Mesendoderm (in vitro differentiated cells): ENCODE measurements at regions not wholly inside any gene's neighbourhood (a gene's known extent, or its start where the extent isn't known, plus 50 kb on each side); places are given as distances from the start of the nearest gene placed in this dataset.

Source experiments
- DNase-seq: peaks from one replicate; pipeline ENCODE4 v3.0.0; 2013
- H2AK5ac ChIP-seq: 2 replicates; pipeline ENCODE4 v1.6.1; 2013; ENCODE audit warnings: low read length, inconsistent platforms
- H2BK120ac ChIP-seq: 2 replicates; pipeline ENCODE4 v1.6.1; 2013; ENCODE audit warnings: low read depth, mild to moderate bottlenecking, low read length, moderate library complexity, mixed read lengths
- H2BK15ac ChIP-seq: replicated peaks from 2 replicates; pipeline ENCODE4 v1.6.1; 2013; ENCODE audit warnings: low read depth, mild to moderate bottlenecking, moderate library complexity
- H2BK5ac ChIP-seq: 2 replicates; pipeline ENCODE4 v1.6.1; 2013; ENCODE audit warnings: low read length, inconsistent platforms
- H3K18ac ChIP-seq: 2 replicates; pipeline ENCODE4 v1.6.1; 2013; ENCODE audit warnings: mild to moderate bottlenecking, low read length, mixed read lengths
- H3K23ac ChIP-seq: one replicate; pipeline ENCODE4 v1.6.1; 2013; ENCODE audit warnings: low read length
- H3K27ac ChIP-seq: 2 replicates; pipeline ENCODE4 v1.5.1; 2013; ENCODE audit warnings: low read depth, mild to moderate bottlenecking, inconsistent platforms, low read length, moderate library complexity
- H3K27me3 ChIP-seq: 2 replicates; pipeline ENCODE4 v1.6.1; 2013; ENCODE audit warnings: low read length, control low read depth, mild to moderate bottlenecking, inconsistent platforms; ENCODE audit not compliant: insufficient read depth, poor library complexity
- H3K36me3 ChIP-seq: 2 replicates; pipeline ENCODE4 v1.6.1; 2013; ENCODE audit warnings: low read length, inconsistent platforms; ENCODE audit not compliant: control insufficient read depth, insufficient read depth
- H3K4ac ChIP-seq: one replicate; pipeline ENCODE4 v1.6.1; 2013; ENCODE audit warnings: low read depth, mild to moderate bottlenecking, low read length, moderate library complexity
- H3K4me1 ChIP-seq: 2 replicates; pipeline ENCODE4 v1.6.1; 2013; ENCODE audit warnings: low read depth, low read length, inconsistent platforms; ENCODE audit not compliant: control insufficient read depth
- H3K4me2 ChIP-seq: 2 replicates; pipeline ENCODE4 v1.6.1; 2013; ENCODE audit warnings: low read length
- H3K4me3 ChIP-seq: 2 replicates; pipeline ENCODE4 v1.5.1; 2013; ENCODE audit warnings: mild to moderate bottlenecking, low read length
- H3K56ac ChIP-seq: one replicate; pipeline ENCODE4 v1.6.1; 2013; ENCODE audit warnings: low read length
- H3K79me1 ChIP-seq: 2 replicates; pipeline ENCODE4 v1.6.1; 2013; ENCODE audit warnings: low read length, inconsistent platforms
- H3K79me2 ChIP-seq: 2 replicates; pipeline ENCODE4 v1.6.1; 2013; ENCODE audit warnings: mild to moderate bottlenecking, low read length; ENCODE audit not compliant: control insufficient read depth, insufficient read depth
- H3K9ac ChIP-seq: 2 replicates; pipeline ENCODE4 v1.6.1; 2013; ENCODE audit warnings: low read length, inconsistent platforms
- H4K5ac ChIP-seq: one replicate; pipeline ENCODE4 v1.6.1; 2013; ENCODE audit warnings: low read length
- H4K8ac ChIP-seq: one replicate; pipeline ENCODE4 v1.6.1; 2013; ENCODE audit warnings: low read depth, mild to moderate bottlenecking, control low read depth, low read length, moderate library complexity
- WGBS: extraction: QIAGEN DNeasy Blood & Tissue Kit; methylation state at CpG from one replicate; pipeline ENCODE4 v1.1.7; 2013; ENCODE audit warnings: low lambda C conversion rate, missing lambda C conversion rate; ENCODE audit not compliant: insufficient coverage; ENCODE audit errors: extremely low coverage; 5-methylcytosine and 5-hydroxymethylcytosine counted together

GRCh38 chr5:8396756-8397155, 527.8 kb downstream of the MTRR start:
- Histone ChIP-seq H2AK5ac (no peak overlapping the region), H3K18ac (no peak overlapping the region), H3K23ac (no peak overlapping the region), H4K5ac (no peak overlapping the region), H2BK5ac (no peak overlapping the region), H3K4me3 (no peak overlapping the region), H3K36me3 (no peaks in the 10 kb centered on the region), H3K9ac (no peak overlapping the region), H3K79me2 (no peaks in the 10 kb centered on the region), H2BK120ac (no peak overlapping the region), H3K4me2 (no peak overlapping the region), H3K4me1 (no peaks in the 10 kb centered on the region), H3K56ac (no peak overlapping the region), H3K79me1 (no peaks in the 10 kb centered on the region), H2BK15ac (no peak overlapping the region), H3K4ac (no peak overlapping the region), H3K27me3 (no peaks in the 10 kb centered on the region), H3K27ac (no peak overlapping the region), H4K8ac (no peak overlapping the region)
- WGBS, result no CpG with 5 or more reads among the region's 2 CpGs
- no peak for DNase-seq

- no peak overlapping the region for H3K4me3 ChIP-seq
- no peak overlapping the region for H3K18ac ChIP-seq
- H2BK5ac ChIP-seq, result no peak overlapping the region
- H3K23ac ChIP-seq, result no peak overlapping the region
- H3K36me3 ChIP-seq, result no peaks in the 10 kb centered on the region
- H3K4ac ChIP-seq, result no peak overlapping the region
- no peaks in the 10 kb centered on the region for H3K79me2 ChIP-seq
- no peak overlapping the region for H3K4me2 ChIP-seq
- no peak overlapping the region for H3K56ac ChIP-seq
- H2BK120ac ChIP-seq, result no peak overlapping the region
- H2AK5ac ChIP-seq, result no peak overlapping the region
- no peak overlapping the region for H4K5ac ChIP-seq
- no peaks in the 10 kb centered on the region for H3K27me3 ChIP-seq
- no peak overlapping the region for H2BK15ac ChIP-seq
- no peaks in the 10 kb centered on the region for H3K79me1 ChIP-seq
- WGBS, result no CpG with 5 or more reads among the region's 4 CpGs
- DNase-seq, result no peak
- H3K4me1 ChIP-seq, result no peaks in the 10 kb centered on the region
- H3K27ac ChIP-seq, result no peak overlapping the region
- no peak overlapping the region for H3K9ac ChIP-seq
- H4K8ac ChIP-seq, result no peak overlapping the region
Measured at GRCh38 chr5:8399471-8399870, 530.5 kb downstream of the MTRR start.

GRCh38 chr5:8408258-8408657, 539.3 kb downstream of the MTRR start:
- Histone ChIP-seq H3K4me1 (no peaks in the 10 kb centered on the region), H3K4me3 (no peak overlapping the region), H2BK120ac (no peak overlapping the region), H3K27me3 (no peaks in the 10 kb centered on the region), H3K27ac (no peak overlapping the region), H3K36me3 (no peaks in the 10 kb centered on the region), H3K18ac (no peak overlapping the region), H4K5ac (no peak overlapping the region), H3K79me2 (no peaks in the 10 kb centered on the region), H3K4ac (no peak overlapping the region), H2BK15ac (no peak overlapping the region), H3K79me1 (no peaks in the 10 kb centered on the region), H3K9ac (no peak overlapping the region), H2AK5ac (no peak overlapping the region), H3K4me2 (no peak overlapping the region), H3K23ac (no peak overlapping the region), H3K56ac (no peak overlapping the region), H4K8ac (no peak overlapping the region), H2BK5ac (no peak overlapping the region)
- no CpG with 5 or more reads among the region's 2 CpGs for WGBS
- DNase-seq, result no peak

- no CpG with 5 or more reads among the region's 4 CpGs for WGBS
- no peaks in the 10 kb centered on the region for H3K36me3 ChIP-seq
Measured at GRCh38 chr5:8410618-8411017, 541.7 kb downstream of the MTRR start.

GRCh38 chr5:8413975-8414374, 545.0 kb downstream of the MTRR start:
- H3K4ac ChIP-seq, result no peak overlapping the region
- H3K4me2 ChIP-seq, result no peak overlapping the region
- no peaks in the 10 kb centered on the region for H3K36me3 ChIP-seq
- H2BK15ac ChIP-seq, result no peak overlapping the region
- H3K23ac ChIP-seq, result no peak overlapping the region
- no peak for DNase-seq
- H3K56ac ChIP-seq, result no peak overlapping the region
- no peaks in the 10 kb centered on the region for H3K79me2 ChIP-seq
- no peaks in the 10 kb centered on the region for H3K79me1 ChIP-seq
- no peak overlapping the region for H3K4me3 ChIP-seq
- H2AK5ac ChIP-seq, result no peak overlapping the region
- H2BK120ac ChIP-seq, result no peak overlapping the region
- H3K4me1 ChIP-seq, result no peaks in the 10 kb centered on the region
- H3K27me3 ChIP-seq, result no peaks in the 10 kb centered on the region
- no CpG with 5 or more reads among the region's 7 CpGs for WGBS
- H2BK5ac ChIP-seq, result no peak overlapping the region
- no peak overlapping the region for H3K18ac ChIP-seq
- no peak overlapping the region for H3K9ac ChIP-seq
- H4K8ac ChIP-seq, result no peak overlapping the region
- no peak overlapping the region for H4K5ac ChIP-seq
- no peak overlapping the region for H3K27ac ChIP-seq

More at GRCh38 chr5:8410618-8411017, 541.7 kb downstream of the MTRR start:
- H3K79me1 ChIP-seq, result no peaks in the 10 kb centered on the region
- no peak overlapping the region for H2BK120ac ChIP-seq
- H3K18ac ChIP-seq, result no peak overlapping the region
- H3K4me3 ChIP-seq, result no peak overlapping the region
- no peak for DNase-seq
- no peaks in the 10 kb centered on the region for H3K27me3 ChIP-seq
- H3K4ac ChIP-seq, result no peak overlapping the region
- no peak overlapping the region for H2AK5ac ChIP-seq
- H3K4me2 ChIP-seq, result no peak overlapping the region
- no peak overlapping the region for H3K27ac ChIP-seq
- H3K56ac ChIP-seq, result no peak overlapping the region
- H2BK5ac ChIP-seq, result no peak overlapping the region
- no peak overlapping the region for H2BK15ac ChIP-seq
- H3K4me1 ChIP-seq, result no peaks in the 10 kb centered on the region
- no peak overlapping the region for H3K23ac ChIP-seq
- H4K5ac ChIP-seq, result no peak overlapping the region
- no peak overlapping the region for H4K8ac ChIP-seq
- no peak overlapping the region for H3K9ac ChIP-seq
- no peaks in the 10 kb centered on the region for H3K79me2 ChIP-seq

GRCh38 chr5:8417316-8418048, 548.5 kb downstream of the MTRR start:
- no peak overlapping the region for H3K4me3 ChIP-seq
- H4K5ac ChIP-seq, result no peak overlapping the region
- DNase-seq, result peak; percentile 16
- H3K4ac ChIP-seq, result no peak overlapping the region
- WGBS, result no CpG with 5 or more reads among the region's 4 CpGs
- no peak overlapping the region for H2AK5ac ChIP-seq
- H3K36me3 ChIP-seq, result no peaks in the 10 kb centered on the region
- no peaks in the 10 kb centered on the region for H3K4me1 ChIP-seq
- no peak overlapping the region for H3K9ac ChIP-seq
- no peak overlapping the region for H2BK15ac ChIP-seq
- no peak overlapping the region for H2BK120ac ChIP-seq
- H3K23ac ChIP-seq, result no peak overlapping the region
- H3K56ac ChIP-seq, result no peak overlapping the region
- no peak overlapping the region for H2BK5ac ChIP-seq
- no peak overlapping the region for H3K4me2 ChIP-seq
- H3K18ac ChIP-seq, result no peak overlapping the region
- H4K8ac ChIP-seq, result no peak overlapping the region
- no peak overlapping the region for H3K27ac ChIP-seq
- no peaks in the 10 kb centered on the region for H3K79me2 ChIP-seq
- H3K79me1 ChIP-seq, result no peaks in the 10 kb centered on the region
- no peaks in the 10 kb centered on the region for H3K27me3 ChIP-seq
